Mesothelial cell of epicardium (in vitro differentiated cells): ENCODE measurements at regions not wholly inside any gene's neighbourhood (a gene's known extent, or its start where the extent isn't known, plus 50 kb on each side); places are given as distances from the start of the nearest gene placed in this dataset.

Source experiments
- DNase-seq, 2 experiments: peaks; one replicate each; pipeline ENCODE4 v3.0.0; 2021; ENCODE audit warnings: low spot score in 2 of 2; ENCODE audit not compliant: unreplicated experiment in 2 of 2
- H3K27ac Mint-ChIP-seq: 2 replicates; pipeline ENCODE4 v1.8.0; 2021; ENCODE audit warnings: mixed read lengths
- H3K27me3 Mint-ChIP-seq: 2 replicates; pipeline ENCODE4 v1.8.0; 2021; ENCODE audit warnings: low read depth, mixed read lengths
- H3K36me3 Mint-ChIP-seq: 2 replicates; pipeline ENCODE4 v1.8.0; 2021; ENCODE audit warnings: mixed read lengths
- H3K4me1 Mint-ChIP-seq: 2 replicates; pipeline ENCODE4 v1.8.0; 2021; ENCODE audit warnings: mixed read lengths
- H3K4me3 Mint-ChIP-seq: 2 replicates; pipeline ENCODE4 v1.8.0; 2021; ENCODE audit warnings: mild to moderate bottlenecking, moderate library complexity, mixed read lengths
- H3K9me3 Mint-ChIP-seq: 2 replicates; pipeline ENCODE4 v1.8.0; 2021; ENCODE audit warnings: mixed read lengths
- CTCF ChIP-seq: fragments of 200-600 bp; sonication (generic); IDR thresholded peaks from one replicate; pipeline ENCODE4 v1.5.0; 2021; ENCODE audit warnings: antibody characterized with exemption; ENCODE audit not compliant: unreplicated experiment

DNA sequence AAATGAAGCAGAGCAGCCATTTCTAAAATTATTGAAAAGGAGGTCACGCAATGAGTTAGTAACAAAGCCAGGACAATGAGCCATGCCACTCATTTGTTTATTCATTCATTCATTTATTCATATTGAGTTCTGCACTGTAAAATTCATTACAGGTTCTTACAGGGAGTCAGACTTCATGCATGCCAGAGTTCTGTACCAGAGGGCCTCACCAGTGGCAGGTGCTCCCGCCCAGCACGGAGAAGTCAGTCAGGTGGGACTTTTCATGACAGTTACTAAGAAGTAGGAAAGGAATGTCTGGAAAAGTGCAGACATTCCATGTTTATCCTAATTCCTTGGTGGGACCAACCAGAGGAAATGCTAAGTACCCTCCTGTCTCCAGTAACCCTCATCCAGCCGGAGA, 217.5 kb upstream of the BLID start:
- no peak for DNase-seq
- Mint-ChIP-seq H3K27me3 (no peaks in the 10 kb centered on the region), H3K27ac (no peak overlapping the region), H3K9me3 (no peaks in the 10 kb centered on the region), H3K4me3 (no peak overlapping the region), H3K36me3 (no peaks in the 10 kb centered on the region), H3K4me1 (peaks cover 38% of the 10 kb centered on the region)
- no peak for TF ChIP-seq CTCF

DNA sequence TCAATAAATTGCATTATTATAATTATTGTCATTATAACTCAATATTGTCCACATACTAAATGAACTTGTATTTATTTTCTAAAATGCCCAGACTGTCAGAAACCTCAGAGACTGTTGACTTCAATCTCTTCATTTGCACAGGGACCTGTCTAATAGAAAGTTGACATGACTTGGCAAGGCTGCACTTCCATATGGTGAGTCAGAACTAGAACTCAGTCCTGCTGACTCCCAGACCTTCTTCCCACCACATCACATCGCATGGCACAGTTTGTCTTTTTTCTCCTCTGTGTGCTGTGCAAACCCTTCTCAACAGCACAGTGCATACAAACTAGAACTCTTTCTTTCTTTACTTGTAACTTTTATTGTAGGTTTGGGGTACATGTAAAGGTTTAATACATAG, 215.1 kb upstream of the BLID start:
- no peaks in the 10 kb centered on the region for H3K9me3 Mint-ChIP-seq
- no peak for TF ChIP-seq CTCF
- no peaks in the 10 kb centered on the region for H3K36me3 Mint-ChIP-seq
- no peak for DNase-seq
- H3K27ac Mint-ChIP-seq: no peak overlapping the region
- peaks cover 19% of the 10 kb centered on the region for H3K4me1 Mint-ChIP-seq
- H3K4me3 Mint-ChIP-seq: no peak overlapping the region
- H3K27me3 Mint-ChIP-seq: no peaks in the 10 kb centered on the region

DNA sequence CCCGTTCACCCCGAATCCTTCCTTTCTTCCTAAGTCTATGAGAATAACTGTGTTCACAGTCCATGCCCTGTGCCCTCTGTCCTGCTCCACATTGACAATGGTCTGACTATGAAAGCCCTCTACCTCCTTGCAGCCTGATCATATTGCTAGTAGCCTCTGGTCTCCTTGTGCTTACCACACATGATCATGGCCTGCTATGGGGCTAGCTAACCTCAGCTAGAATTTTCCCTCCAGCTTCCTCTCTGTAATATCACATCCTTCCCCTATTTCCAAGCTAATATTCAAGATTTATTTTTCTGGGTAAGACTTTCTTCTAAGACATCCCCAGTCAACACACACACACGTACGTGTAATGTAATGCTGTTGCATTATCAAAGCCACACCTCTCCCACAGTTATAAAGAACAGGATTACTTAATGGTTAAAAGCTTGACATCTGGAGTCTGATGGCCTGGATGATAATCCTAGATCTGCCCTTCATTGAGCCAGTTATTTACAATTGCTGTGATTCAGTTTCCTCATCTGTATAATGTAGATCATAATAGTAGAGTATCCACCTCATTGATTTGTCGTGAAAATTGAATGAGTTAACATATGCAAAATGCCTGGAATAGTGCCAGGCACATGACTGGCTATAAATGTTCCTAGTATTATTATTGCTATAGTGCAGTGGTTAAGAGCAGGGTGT, 214.4 kb upstream of the BLID start:
- Mint-ChIP-seq H3K27me3 (no peaks in the 10 kb centered on the region), H3K36me3 (no peaks in the 10 kb centered on the region), H3K27ac (no peak overlapping the region), H3K4me3 (no peak overlapping the region), H3K9me3 (no peaks in the 10 kb centered on the region), H3K4me1 (peaks cover 15% of the 10 kb centered on the region)
- no peak for TF ChIP-seq CTCF
- DNase-seq: no peak

- no peak overlapping the region for H3K4me3 Mint-ChIP-seq
- no peaks in the 10 kb centered on the region for H3K27me3 Mint-ChIP-seq
- no peak for TF ChIP-seq CTCF
- no peak overlapping the region for H3K27ac Mint-ChIP-seq
- no peaks in the 10 kb centered on the region for H3K9me3 Mint-ChIP-seq
- DNase-seq: no peak
- no peaks in the 10 kb centered on the region for H3K36me3 Mint-ChIP-seq
- H3K4me1 Mint-ChIP-seq: no peaks in the 10 kb centered on the region
Measured at GRCh38 chr11:122327528-122327927, 211.5 kb upstream of the BLID start.

DNA sequence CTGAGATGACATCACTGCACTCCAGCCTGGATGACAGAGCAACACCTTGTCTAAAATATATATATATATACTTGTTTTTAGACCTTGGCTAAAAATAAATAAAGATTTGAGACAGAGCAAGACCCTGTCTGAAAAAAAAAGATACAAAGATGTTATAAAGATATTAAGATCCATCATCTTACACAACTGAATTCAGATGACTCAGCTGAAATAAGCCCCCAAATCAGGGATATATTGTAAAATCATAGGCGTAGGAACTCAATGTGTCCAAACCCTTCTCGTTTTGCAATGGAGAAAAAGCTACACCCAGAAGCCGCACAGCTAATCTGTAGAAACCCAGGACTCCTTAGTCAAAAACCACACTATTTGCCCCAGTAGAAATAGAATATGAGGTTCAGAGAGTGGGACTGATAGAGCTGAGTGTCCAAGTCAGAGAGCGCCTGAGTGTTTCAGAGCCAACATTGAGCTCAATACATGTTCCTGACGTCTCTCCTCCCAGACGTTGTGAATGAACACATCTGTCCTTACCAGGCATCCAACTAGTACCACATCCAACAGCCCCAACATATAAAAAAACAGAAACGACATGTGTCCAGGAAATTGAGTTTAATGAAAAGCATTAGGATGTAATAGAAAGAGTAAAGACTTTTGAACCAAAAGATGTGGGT, 207.9 kb upstream of the BLID start:
- Mint-ChIP-seq H3K27me3 (no peaks in the 10 kb centered on the region), H3K4me3 (no peak overlapping the region), H3K4me1 (peaks cover 27% of the 10 kb centered on the region), H3K9me3 (no peaks in the 10 kb centered on the region), H3K36me3 (no peaks in the 10 kb centered on the region), H3K27ac (no peak overlapping the region)
- no peak for DNase-seq
- no peak for TF ChIP-seq CTCF
